Fibroblast of mammary gland (primary cell): ENCODE measurements at regions not wholly inside any gene's neighbourhood (a gene's known extent, or its start where the extent isn't known, plus 50 kb on each side); places are given as distances from the start of the nearest gene placed in this dataset.

ENCODE experiments used
- DNase-seq: peaks from one replicate; pipeline ENCODE4 v3.0.0-alpha.2; 2010; ENCODE audit warnings: low read depth
- H3K4me3 ChIP-seq: 2 replicates; pipeline ENCODE4 v1.5.1; 2011; ENCODE audit warnings: low read depth, mild to moderate bottlenecking, low read length, moderate library complexity; ENCODE audit not compliant: control insufficient read depth
- TF ChIP-seq, protein P1 (sequence below): conservative IDR thresholded peaks from 2 replicates; pipeline ENCODE4 v1.5.1; 2011; ENCODE audit warnings: low read depth, low read length, inconsistent platforms; ENCODE audit not compliant: control insufficient read depth, insufficient read depth

- TF ChIP-seq, protein P1, sequence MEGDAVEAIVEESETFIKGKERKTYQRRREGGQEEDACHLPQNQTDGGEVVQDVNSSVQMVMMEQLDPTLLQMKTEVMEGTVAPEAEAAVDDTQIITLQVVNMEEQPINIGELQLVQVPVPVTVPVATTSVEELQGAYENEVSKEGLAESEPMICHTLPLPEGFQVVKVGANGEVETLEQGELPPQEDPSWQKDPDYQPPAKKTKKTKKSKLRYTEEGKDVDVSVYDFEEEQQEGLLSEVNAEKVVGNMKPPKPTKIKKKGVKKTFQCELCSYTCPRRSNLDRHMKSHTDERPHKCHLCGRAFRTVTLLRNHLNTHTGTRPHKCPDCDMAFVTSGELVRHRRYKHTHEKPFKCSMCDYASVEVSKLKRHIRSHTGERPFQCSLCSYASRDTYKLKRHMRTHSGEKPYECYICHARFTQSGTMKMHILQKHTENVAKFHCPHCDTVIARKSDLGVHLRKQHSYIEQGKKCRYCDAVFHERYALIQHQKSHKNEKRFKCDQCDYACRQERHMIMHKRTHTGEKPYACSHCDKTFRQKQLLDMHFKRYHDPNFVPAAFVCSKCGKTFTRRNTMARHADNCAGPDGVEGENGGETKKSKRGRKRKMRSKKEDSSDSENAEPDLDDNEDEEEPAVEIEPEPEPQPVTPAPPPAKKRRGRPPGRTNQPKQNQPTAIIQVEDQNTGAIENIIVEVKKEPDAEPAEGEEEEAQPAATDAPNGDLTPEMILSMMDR = peak; percentile 52
- H3K4me3 ChIP-seq = no peak overlapping the region
- peak; percentile 46 for DNase-seq
These were observed 612.0 kb downstream of the MATN1 start for GRCh38 chr1:30111431-30111830.

DNA sequence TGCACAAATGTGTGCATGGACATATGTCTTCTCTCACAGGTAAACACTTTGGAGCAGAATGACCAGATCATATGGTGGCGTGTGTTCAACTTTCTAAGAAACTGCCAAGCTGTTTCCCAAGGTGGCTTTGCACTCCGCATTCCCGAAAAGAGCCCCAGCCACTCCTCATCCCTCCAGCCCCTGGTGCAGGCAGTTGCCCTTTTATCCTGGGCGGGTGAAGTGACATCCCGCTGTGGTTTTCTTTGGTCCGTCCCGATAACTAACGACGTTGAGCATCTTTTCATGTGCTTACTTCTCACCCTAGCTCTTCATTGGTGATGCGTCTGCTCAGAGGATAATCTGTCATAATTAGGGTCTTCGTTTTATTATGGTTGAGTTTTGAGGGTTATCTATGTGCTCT, 612.5 kb downstream of the MATN1 start:
- H3K4me3 ChIP-seq = no peak overlapping the region
- TF ChIP-seq, protein P1 = no peak
- no peak for DNase-seq

DNA sequence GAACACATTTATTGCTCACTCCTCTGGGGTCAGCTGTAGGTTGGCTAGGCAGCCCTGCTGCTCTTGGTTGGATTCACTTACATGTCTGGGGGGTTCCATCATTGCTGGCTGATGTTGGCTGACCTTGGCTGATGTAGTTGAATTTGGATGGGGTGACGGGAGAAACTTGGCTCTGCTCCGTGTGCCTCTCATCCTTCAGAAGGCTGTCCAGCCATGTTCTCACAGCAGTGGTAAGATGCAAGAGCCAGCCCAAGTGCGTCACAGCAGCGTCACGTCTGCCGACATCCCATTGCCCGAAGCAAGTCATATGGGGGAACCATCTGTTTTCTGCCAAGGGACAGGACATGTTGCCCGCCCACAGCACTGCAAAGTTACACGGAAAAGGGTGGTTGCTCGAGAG, 613.5 kb downstream of the MATN1 start:
- DNase-seq = peak; percentile 90
- TF ChIP-seq, protein P1 = no peak
- H3K4me3 ChIP-seq = no peak overlapping the region

GRCh38 chr1:30108186-30108585, 615.2 kb downstream of the MATN1 start:
- no peak overlapping the region for H3K4me3 ChIP-seq
- DNase-seq = no peak
- TF ChIP-seq, protein P1 = no peak

DNA sequence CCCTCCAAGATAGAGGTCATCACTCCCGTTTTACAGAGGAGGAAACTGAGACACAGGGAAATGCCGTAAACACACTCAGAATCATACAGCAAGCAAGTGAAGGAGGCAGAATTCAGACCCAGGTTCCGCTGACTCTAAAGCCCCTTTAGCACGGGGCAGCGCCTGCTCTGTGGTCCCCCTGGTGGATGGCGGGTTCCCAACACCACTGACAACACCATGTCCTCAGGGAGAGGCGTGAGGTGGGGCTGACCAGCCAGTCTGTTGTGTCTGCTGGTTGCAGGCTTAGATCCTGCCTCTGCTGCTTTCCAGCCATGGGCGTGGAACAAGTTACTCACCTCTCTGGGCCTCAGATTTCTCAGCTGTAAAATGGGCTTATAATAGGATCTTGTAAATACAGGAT, 617.3 kb downstream of the MATN1 start:
- H3K4me3 ChIP-seq = no peak overlapping the region
- TF ChIP-seq, protein P1 = peak; percentile 31
- DNase-seq = peak; percentile 17

DNA sequence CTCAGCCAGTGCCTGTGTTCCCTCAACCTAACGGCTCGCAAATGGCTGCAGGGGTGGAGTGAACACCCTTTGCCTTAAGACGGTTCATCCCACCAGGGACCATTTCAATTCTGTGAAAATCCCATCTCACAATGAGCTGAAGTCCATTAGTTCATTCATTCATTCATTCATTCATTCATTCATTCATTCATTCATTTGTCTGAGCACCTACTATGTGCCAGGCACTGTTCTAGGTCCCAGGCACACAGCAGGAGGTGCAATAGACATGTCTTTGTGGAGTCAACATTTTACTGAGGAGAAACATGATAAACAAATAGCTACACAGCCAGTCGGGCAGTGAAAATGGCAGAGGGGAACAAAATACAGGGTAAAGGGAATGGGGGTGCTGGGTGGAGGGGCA, 618.8 kb downstream of the MATN1 start:
- no peak for DNase-seq
- H3K4me3 ChIP-seq = no peak overlapping the region
- TF ChIP-seq, protein P1 = no peak
